HL-60 (cell line): ENCODE measurements at regions not wholly inside any gene's neighbourhood (a gene's known extent, or its start where the extent isn't known, plus 50 kb on each side); places are given as distances from the start of the nearest gene placed in this dataset.

Source experiments
- GABPA ChIP-seq: IDR thresholded peaks from 2 replicates; pipeline ENCODE4 v1.6.1; 2012; ENCODE audit warnings: low read depth
- POLR2AphosphoS5 ChIP-seq: IDR thresholded peaks from 2 replicates; pipeline ENCODE4 v1.6.1; 2012; ENCODE audit warnings: low read depth
- TF ChIP-seq, protein P1 (sequence below): IDR thresholded peaks from one replicate; pipeline ENCODE4 v1.5.1; 2011; ENCODE audit warnings: low read length, control low read depth, inconsistent platforms; ENCODE audit not compliant: insufficient read depth

DNA sequence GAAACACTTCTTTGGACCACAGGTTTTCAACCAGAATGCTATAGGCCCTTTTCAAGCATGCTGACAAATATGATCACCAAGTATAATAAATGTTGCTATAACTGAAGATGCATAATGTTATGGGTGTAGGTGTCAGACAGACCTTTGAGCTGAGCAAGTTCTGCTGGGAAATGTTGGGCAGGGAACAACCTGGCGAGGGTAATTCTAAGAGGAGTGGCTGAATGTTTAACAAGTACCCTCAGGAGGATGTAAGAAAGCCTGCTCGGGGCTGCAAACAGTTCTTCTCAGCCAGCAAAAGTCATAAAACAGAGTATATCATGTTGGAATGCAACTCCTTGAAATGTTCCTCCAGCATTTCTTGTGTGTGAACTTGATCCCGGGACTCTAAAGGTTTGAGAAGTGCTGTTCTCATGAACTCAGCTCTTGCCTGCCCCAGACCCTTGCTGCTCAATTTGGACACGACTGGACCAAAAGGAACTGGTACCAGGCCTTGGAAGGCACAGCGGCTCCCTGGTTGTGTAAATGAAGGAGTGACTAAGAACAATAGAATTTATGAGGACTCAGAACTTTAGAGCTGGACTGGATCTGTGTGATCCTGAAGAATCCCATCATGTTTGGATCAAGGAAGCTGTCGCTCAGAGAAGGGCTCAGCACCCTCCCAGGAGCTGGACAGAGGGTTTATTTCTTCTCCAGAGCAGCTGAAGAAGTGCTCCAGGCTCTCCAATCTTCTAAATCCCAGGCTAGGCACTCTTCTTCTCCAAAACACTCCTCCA is 143.2 kb upstream of the ANK3 start:
- TF ChIP-seq, protein P1, sequence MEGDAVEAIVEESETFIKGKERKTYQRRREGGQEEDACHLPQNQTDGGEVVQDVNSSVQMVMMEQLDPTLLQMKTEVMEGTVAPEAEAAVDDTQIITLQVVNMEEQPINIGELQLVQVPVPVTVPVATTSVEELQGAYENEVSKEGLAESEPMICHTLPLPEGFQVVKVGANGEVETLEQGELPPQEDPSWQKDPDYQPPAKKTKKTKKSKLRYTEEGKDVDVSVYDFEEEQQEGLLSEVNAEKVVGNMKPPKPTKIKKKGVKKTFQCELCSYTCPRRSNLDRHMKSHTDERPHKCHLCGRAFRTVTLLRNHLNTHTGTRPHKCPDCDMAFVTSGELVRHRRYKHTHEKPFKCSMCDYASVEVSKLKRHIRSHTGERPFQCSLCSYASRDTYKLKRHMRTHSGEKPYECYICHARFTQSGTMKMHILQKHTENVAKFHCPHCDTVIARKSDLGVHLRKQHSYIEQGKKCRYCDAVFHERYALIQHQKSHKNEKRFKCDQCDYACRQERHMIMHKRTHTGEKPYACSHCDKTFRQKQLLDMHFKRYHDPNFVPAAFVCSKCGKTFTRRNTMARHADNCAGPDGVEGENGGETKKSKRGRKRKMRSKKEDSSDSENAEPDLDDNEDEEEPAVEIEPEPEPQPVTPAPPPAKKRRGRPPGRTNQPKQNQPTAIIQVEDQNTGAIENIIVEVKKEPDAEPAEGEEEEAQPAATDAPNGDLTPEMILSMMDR, result no peak
- TF ChIP-seq POLR2AphosphoS5 (no peak), GABPA (no peak)
